ENCODE measurements at regions not wholly inside any gene's neighbourhood (a gene's known extent, or its start where the extent isn't known, plus 50 kb on each side); places are given as distances from the start of the nearest gene placed in this dataset.

DNA sequence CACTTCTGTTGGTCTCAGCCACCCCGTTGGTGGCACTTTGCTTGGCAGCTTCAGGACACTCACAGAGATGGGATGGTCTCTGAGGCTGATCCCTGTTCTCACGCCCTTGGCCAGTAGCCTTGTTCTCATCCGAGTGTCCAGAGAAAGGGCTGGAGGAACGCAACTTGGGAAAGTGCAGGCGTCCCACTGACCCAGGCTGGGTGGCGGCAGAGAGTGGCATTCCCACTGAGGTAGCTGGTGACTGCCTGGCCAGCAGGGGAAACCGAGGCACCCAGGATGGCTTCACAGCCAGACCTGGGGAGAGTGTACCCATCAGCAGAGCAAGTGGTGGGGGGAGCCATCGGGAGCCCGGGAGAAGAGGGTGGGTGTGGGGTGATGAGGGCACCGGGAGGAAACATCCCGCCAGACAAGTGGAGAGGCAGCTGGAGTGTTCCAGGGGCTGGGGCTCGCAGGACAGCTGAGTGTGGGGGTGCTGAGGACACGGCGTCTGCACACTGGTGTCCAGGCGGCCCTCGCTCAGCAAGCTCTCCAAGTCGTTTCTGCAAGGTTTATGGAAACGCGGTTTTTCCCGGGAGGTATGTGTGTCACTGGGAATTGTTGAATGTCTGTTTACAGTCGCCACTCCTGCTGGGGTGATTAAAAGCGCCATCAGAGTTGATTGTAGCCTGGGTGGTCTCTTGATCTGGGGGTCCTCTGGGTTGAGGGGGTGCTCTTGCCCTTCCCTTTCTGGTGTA is 97.8 kb downstream of the SIK1 start:
- DNase-seq (ENCODE audit: low spot score): no peak
- TF ChIP-seq, protein P1, sequence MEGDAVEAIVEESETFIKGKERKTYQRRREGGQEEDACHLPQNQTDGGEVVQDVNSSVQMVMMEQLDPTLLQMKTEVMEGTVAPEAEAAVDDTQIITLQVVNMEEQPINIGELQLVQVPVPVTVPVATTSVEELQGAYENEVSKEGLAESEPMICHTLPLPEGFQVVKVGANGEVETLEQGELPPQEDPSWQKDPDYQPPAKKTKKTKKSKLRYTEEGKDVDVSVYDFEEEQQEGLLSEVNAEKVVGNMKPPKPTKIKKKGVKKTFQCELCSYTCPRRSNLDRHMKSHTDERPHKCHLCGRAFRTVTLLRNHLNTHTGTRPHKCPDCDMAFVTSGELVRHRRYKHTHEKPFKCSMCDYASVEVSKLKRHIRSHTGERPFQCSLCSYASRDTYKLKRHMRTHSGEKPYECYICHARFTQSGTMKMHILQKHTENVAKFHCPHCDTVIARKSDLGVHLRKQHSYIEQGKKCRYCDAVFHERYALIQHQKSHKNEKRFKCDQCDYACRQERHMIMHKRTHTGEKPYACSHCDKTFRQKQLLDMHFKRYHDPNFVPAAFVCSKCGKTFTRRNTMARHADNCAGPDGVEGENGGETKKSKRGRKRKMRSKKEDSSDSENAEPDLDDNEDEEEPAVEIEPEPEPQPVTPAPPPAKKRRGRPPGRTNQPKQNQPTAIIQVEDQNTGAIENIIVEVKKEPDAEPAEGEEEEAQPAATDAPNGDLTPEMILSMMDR (conservative IDR thresholded peaks at IDR 0.05; ENCODE audit: low read depth): no peak
- POLR2A ChIA-PET (ENCODE audit: low non-redundant PET): no interaction called here
- H3K27ac ChIP-seq: peak overlapping the region; percentile 97
- CTCF ChIA-PET: no interaction called here

DNA sequence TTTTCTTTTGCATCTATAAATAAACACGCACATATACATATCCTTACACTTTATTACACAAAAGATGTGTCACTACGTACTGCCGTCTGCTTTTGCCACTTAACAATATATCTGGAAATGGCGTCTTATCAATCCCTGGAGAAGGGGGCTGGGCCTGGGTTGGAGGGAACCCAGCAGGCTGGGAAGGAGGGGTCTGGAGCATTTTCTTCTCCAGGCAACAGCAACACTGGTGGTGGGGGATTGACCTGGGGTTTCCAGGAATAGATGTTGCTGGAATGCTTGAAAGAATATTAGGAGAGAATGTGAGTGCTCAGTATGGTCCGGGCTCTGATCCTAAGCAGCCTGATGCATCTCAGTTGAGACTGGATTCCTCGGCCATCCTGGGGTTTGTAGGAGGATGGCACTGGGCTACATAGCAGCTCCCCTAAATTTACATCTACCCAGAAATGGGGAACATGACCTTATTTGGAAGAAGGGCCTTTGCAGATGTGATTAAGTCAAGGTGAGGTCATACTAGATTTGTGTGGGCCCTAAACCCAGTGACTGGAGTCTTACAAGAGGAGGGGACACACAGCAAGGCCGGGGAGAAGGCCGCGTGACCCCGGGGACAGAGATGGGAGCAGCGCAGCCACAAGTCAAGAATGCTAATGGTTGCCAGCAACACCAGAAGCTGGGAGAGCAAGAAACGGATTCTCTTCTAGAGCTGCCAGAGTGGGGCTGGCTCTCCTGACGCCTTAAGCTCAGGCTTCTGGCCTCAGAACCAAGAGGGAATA is 98.6 kb downstream of the SIK1 start:
- no peak for DNase-seq (ENCODE audit: low spot score)
- H3K27ac ChIP-seq: peak overlapping the region; percentile 97
- CTCF ChIA-PET: no interaction called here
- TF ChIP-seq, protein P1 (conservative IDR thresholded peaks at IDR 0.05; ENCODE audit: low read depth): no peak
- POLR2A ChIA-PET (ENCODE audit: low non-redundant PET): no interaction called here

DNA sequence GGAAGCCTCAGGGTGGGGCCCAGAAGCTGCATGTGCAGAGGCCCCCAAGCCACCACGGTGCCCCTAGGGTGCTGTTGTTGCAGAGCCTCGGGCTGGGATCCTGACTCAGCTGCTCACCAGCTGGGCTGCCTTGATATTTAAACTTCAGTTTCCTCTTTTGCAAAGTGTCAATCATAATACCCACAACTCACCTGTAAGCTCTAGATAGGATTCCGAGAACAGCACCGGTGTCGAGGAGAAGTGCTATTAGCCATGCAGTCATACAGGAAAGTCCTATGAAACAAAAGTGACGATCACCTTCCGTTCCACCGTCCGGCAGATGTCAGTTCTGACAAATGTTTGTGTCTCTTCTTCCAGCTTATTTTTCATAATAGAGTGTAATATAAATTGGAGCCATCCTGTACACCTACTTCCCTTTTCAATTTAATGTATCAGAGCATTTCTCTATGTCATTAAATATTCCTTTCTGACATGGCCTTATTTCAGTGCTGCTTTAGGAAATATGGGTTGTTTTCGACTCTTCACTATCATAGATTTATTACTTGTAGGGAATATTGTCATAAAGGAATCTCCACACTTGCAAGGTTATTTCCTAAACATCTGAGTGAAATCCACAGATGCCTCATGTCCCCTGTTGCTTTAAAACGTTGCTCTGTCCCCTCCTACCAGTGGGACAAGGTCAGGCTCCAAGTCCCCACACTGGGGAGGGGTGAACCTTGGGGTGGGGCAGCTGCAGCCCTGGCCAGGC is 100.8 kb downstream of the SIK1 start:
- no peak for DNase-seq (ENCODE audit: low spot score)
- ChIA-PET POLR2A (ENCODE audit: low non-redundant PET) (no interaction called here), CTCF (interaction anchor here (0.6 kb wide), 2 partner anchors 35 to 38 kb away, joined by 3 read pairs; no protein-coding TSS in a partner anchor)
- peak overlapping the region; percentile 33 for H3K27ac ChIP-seq
- TF ChIP-seq, protein P1 (conservative IDR thresholded peaks at IDR 0.05; ENCODE audit: low read depth): no peak

DNA sequence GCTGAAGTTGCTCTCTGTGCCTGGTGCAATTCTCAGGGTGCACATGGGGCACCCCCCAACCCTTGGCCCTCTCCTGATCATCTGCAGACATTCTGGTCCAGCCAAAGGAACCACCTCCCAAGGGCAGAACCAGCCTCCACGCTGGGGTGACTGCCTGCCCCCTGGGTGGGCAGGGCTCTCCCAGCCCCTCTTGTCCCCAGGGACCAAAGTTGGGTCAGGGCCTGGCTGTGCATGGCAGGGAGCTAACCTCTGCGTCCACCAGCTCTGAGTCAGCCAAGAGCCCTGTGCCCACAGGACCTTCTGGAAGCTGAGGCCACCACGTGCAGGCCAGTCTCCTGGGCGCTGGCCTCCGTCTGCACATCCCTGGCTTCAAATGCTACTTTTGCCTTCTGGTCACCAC is 101.9 kb downstream of the SIK1 start:
- TF ChIP-seq, protein P1 (conservative IDR thresholded peaks at IDR 0.05; ENCODE audit: low read depth): no peak
- no peak for DNase-seq (ENCODE audit: low spot score)
- H3K27ac ChIP-seq: peak overlapping the region; percentile 23
- ChIA-PET POLR2A (ENCODE audit: low non-redundant PET) (interaction anchor here (0.7 kb wide), 1 partner anchor 133 kb away, joined by 4 read pairs; no protein-coding TSS in a partner anchor), CTCF (interaction anchor here (0.6 kb wide), 1 partner anchor 37 kb away, joined by 3 read pairs; no protein-coding TSS in a partner anchor)

DNA sequence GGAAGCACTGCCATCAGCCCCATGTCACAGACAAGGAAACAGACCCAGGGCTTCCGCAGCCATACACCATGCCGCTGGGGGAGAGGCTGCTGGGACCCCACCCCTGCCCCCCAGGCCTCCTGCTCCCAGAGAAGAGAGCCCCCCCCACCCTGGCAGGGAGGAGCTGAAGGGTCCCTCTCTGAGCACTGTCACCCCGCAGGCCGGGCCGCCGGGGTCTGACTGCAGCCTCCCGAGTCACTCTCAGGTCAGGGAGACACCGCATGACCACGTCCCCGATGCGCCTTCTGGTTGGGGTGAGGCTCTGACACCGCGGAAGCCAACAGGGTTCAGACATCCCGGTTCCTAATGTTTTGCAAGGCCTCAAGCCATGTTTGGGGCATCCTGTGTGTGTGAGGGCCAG is 102.3 kb downstream of the SIK1 start:
- peak overlapping the region; percentile 25; the same call in 1 of the 2 replicates for H3K27ac ChIP-seq
- ChIA-PET POLR2A (ENCODE audit: low non-redundant PET) (interaction anchor here (0.7 kb wide), 1 partner anchor 132 kb away, joined by 4 read pairs; no protein-coding TSS in a partner anchor), CTCF (no interaction called here)
- TF ChIP-seq, protein P1 (conservative IDR thresholded peaks at IDR 0.05; ENCODE audit: low read depth): no peak
- DNase-seq (ENCODE audit: low spot score): no peak

All from RWPE1 (cell line).